ENCODE measurements at regions not wholly inside any gene's neighbourhood (a gene's known extent, or its start where the extent isn't known, plus 50 kb on each side); places are given as distances from the start of the nearest gene placed in this dataset.

DNA sequence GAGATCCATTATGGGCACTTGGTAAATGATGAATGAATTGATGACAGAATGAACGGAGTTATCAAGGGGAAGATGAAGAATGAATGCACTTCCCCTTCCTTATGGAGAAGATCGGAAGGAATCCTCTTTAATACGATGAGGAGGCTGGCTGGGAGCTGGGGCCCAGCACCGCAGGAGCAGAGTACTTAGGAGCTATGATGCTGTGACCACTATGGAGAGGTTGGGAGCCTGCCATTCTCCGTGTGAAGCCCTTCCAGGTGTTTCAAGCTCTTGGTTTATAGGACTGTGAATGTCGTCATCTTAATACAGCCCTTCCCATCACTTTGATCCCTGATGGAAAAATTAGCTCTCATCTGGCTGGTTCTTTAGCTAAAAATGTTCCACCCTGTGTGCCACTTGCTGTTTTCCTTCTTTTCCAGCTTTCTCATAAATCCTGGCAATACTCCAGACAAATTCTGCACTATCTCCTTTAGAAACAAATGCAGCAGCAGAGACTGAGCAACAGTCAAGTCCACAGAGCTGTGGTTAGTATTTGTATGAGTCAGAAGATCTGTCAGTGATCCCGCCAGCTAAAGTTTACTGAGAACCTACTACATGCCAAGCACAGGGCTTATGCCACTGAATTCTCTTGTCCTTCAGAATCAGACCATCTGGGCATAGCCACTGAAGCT, 263.1 kb upstream of the CRY1 start (continued):
- TF ChIP-seq, protein P1, sequence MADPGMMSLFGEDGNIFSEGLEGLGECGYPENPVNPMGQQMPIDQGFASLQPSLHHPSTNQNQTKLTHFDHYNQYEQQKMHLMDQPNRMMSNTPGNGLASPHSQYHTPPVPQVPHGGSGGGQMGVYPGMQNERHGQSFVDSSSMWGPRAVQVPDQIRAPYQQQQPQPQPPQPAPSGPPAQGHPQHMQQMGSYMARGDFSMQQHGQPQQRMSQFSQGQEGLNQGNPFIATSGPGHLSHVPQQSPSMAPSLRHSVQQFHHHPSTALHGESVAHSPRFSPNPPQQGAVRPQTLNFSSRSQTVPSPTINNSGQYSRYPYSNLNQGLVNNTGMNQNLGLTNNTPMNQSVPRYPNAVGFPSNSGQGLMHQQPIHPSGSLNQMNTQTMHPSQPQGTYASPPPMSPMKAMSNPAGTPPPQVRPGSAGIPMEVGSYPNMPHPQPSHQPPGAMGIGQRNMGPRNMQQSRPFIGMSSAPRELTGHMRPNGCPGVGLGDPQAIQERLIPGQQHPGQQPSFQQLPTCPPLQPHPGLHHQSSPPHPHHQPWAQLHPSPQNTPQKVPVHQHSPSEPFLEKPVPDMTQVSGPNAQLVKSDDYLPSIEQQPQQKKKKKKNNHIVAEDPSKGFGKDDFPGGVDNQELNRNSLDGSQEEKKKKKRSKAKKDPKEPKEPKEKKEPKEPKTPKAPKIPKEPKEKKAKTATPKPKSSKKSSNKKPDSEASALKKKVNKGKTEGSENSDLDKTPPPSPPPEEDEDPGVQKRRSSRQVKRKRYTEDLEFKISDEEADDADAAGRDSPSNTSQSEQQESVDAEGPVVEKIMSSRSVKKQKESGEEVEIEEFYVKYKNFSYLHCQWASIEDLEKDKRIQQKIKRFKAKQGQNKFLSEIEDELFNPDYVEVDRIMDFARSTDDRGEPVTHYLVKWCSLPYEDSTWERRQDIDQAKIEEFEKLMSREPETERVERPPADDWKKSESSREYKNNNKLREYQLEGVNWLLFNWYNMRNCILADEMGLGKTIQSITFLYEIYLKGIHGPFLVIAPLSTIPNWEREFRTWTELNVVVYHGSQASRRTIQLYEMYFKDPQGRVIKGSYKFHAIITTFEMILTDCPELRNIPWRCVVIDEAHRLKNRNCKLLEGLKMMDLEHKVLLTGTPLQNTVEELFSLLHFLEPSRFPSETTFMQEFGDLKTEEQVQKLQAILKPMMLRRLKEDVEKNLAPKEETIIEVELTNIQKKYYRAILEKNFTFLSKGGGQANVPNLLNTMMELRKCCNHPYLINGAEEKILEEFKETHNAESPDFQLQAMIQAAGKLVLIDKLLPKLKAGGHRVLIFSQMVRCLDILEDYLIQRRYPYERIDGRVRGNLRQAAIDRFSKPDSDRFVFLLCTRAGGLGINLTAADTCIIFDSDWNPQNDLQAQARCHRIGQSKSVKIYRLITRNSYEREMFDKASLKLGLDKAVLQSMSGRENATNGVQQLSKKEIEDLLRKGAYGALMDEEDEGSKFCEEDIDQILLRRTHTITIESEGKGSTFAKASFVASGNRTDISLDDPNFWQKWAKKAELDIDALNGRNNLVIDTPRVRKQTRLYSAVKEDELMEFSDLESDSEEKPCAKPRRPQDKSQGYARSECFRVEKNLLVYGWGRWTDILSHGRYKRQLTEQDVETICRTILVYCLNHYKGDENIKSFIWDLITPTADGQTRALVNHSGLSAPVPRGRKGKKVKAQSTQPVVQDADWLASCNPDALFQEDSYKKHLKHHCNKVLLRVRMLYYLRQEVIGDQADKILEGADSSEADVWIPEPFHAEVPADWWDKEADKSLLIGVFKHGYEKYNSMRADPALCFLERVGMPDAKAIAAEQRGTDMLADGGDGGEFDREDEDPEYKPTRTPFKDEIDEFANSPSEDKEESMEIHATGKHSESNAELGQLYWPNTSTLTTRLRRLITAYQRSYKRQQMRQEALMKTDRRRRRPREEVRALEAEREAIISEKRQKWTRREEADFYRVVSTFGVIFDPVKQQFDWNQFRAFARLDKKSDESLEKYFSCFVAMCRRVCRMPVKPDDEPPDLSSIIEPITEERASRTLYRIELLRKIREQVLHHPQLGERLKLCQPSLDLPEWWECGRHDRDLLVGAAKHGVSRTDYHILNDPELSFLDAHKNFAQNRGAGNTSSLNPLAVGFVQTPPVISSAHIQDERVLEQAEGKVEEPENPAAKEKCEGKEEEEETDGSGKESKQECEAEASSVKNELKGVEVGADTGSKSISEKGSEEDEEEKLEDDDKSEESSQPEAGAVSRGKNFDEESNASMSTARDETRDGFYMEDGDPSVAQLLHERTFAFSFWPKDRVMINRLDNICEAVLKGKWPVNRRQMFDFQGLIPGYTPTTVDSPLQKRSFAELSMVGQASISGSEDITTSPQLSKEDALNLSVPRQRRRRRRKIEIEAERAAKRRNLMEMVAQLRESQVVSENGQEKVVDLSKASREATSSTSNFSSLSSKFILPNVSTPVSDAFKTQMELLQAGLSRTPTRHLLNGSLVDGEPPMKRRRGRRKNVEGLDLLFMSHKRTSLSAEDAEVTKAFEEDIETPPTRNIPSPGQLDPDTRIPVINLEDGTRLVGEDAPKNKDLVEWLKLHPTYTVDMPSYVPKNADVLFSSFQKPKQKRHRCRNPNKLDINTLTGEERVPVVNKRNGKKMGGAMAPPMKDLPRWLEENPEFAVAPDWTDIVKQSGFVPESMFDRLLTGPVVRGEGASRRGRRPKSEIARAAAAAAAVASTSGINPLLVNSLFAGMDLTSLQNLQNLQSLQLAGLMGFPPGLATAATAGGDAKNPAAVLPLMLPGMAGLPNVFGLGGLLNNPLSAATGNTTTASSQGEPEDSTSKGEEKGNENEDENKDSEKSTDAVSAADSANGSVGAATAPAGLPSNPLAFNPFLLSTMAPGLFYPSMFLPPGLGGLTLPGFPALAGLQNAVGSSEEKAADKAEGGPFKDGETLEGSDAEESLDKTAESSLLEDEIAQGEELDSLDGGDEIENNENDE (IDR thresholded peaks at IDR 0.05; ENCODE audit: insufficient replicate concordance, low read length) = no peak
- TF ChIP-seq BACH1 (IDR thresholded peaks at IDR 0.05; ENCODE audit: low read length) = no peak
- no peak for TF ChIP-seq SRF (IDR thresholded peaks at IDR 0.05; ENCODE audit: low read depth, low read length)
- TF ChIP-seq BRCA1 (IDR thresholded peaks at IDR 0.05; ENCODE audit: low read depth, low read length) = no peak
- no peak for TF ChIP-seq RFX5 (IDR thresholded peaks at IDR 0.05; ENCODE audit: borderline replicate concordance, low read depth, low read length)
- TF ChIP-seq, protein P2, sequence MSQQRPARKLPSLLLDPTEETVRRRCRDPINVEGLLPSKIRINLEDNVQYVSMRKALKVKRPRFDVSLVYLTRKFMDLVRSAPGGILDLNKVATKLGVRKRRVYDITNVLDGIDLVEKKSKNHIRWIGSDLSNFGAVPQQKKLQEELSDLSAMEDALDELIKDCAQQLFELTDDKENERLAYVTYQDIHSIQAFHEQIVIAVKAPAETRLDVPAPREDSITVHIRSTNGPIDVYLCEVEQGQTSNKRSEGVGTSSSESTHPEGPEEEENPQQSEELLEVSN (IDR thresholded peaks at IDR 0.05) = no peak
- TF ChIP-seq RAD21 (IDR thresholded peaks at IDR 0.05 in 1 of 2, conservative IDR thresholded peaks at IDR 0.05 in 1 of 2; ENCODE audit: low read depth in 2 of 2, low read length in 2 of 2) = no peak
- TF ChIP-seq MAFK (IDR thresholded peaks at IDR 0.05; ENCODE audit: low read depth, low read length) = no peak
- no peak for TF ChIP-seq GABPA (IDR thresholded peaks at IDR 0.05; ENCODE audit: borderline replicate concordance, insufficient read depth, low read length)
- no peak for TF ChIP-seq PHF8 (conservative IDR thresholded peaks at IDR 0.05; ENCODE audit: low read depth, low read length)

Measured in H1 (cell line).